Ammon's horn (tissue), 1 donor: ENCODE measurements at regions not wholly inside any gene's neighbourhood (a gene's known extent, or its start where the extent isn't known, plus 50 kb on each side); places are given as distances from the start of the nearest gene placed in this dataset.

Experiments
- DNase-seq: peaks from one replicate; pipeline ENCODE4 v3.0.0-alpha.2; 2016; ENCODE audit warnings: low spot score

DNA sequence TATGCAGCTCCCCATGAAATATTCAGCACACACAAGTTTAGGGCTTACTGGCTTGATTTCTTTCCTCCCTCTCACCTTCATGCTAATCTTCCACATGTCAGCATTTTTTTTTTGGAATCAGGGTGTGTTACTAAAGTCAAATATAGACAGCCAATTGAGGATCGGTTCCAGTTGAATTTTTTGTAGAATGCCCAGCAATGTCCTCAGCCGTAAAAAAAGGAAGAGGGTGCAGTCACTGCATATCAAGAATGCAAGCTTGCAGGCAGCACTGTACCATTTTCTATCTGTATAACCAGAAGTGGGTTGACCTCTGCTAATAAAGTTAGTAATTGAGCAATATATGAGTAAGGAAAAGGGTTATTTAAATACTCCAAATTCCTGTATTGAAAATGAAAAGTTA, 51.4 kb upstream of the CHMP2B start:
- DNase-seq = no peak

DNA sequence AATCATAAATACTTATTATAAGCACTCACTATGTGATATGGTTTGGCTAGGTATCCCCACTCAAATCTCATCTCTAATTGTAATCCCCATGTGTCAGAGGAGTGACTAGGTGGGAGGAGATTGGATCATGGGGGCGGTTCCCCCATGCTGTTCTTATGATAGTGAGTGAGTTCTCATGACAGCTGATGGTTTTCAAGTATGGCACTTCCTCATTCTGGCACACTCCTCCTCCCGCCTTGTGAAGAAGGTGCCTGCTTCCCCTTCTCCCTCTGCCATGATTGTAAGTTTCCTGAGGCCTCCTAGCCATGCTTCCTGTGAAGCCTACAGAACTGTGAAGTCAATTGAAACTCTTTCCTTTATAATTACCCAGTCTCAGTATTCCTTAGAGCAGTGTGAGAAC, 53.3 kb upstream of the CHMP2B start:
- no peak for DNase-seq

DNA sequence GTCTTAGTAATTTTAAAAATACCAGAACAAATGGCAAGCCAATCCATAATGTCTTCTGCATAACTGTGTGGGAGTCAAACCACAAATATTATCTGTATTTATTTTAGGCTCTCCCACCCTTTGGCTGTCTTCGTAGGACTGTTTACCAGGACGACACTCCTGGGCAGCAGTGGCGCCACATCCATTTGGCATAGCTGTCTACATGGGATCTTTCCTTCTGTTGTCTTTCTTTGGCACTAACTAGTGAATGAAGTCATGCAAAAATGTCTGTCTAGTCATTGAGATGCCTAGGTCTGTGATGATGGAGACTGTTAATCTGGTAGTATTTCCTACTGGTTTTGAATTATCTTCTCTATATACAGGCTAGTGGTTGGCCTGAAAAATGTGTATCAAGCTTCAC, 54.0 kb upstream of the CHMP2B start:
- no peak for DNase-seq

DNA sequence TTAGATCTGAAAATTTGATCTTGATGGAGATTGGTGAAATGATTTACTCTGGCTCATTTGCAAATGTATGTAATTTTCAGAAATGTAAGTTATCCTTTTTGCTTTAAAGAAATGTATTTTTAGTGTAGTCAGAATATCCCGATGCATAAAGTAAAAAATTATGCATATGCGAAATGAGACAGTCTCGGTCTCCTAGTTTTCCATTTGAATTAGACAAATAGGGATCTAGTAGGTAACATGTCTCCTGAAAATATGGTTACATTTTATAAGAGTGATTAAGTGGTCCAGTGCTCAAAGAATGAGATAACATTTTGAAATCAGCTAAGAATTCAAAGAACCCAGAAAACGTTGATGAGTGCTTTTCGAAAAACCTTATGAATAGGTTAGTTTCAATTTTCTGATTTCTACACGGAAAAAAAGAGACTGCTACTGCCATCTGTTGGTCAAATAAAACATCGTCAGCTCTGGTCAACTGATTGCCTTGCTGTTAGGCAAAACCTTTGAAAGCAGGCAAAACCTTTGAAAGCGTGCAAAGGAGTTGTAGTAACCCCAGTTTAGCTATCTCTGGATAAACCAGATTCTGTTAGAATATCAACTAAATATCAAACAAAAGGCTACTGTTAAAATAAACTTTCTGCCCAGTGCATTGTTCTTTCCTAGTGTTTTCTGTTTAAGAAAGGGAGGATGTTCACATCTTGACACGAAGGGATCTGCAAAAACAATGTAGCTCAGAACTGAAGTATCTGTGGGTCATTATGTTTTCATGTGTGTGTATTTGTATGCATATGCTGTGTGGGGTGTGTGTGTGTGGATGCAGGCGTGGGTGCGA, 59.3 kb upstream of the CHMP2B start:
- DNase-seq = peak; percentile 65

DNA sequence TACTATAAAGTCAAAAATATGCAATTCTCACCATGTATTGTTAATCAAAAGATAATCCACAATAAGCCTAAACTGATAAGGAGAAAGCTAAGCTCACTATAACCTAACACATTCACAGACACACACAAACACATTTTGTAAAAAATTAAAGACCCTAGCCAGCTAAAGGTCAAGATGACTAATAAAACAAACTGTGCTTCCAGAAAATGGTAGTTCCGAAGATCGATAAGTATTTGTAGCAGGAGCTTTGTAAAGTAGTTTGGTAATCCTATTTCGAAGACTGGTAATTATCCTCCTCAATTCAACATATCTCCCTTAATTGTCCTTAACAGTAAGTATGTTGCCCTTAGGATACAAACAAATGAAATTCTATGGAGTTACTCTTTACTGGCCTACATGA, 62.9 kb upstream of the CHMP2B start:
- no peak for DNase-seq

DNA sequence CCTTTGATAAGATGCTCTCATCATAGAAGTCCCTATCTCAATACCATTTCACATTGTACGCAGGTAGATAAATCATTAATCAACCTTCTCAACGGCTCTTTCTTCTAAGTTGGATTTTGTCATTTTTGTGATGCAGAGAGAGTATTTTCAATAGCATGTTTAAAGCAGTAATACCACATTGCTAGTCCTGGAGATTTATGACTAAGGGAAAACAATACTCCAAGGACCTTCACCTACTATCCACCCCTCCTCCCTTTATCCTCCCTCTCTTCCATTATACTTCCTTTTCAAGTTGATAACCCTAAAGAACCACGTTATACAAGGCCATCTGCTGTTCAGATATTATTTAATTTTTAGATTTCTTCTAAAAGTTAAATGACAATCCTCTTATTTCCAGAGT, 65.3 kb upstream of the CHMP2B start:
- DNase-seq = no peak

DNA sequence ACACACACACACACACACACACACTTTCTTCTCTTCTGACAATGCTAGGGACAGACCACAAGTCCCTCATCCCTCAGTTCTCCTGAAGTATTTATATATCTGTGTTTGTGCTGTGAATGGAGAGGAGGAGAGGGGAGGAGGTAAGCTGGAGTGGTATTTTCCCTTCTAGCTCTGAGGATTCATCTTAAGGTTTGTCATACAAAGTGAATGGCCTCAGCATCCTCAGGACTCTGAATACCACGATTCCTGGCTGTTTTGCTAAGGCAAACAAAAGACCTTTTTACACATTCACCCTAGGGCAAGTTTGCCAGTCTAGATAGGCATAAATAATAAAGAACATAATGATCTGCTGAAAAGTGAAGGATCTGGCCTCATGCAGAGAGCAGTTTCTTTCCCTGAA, 65.7 kb upstream of the CHMP2B start:
- DNase-seq = no peak

DNA sequence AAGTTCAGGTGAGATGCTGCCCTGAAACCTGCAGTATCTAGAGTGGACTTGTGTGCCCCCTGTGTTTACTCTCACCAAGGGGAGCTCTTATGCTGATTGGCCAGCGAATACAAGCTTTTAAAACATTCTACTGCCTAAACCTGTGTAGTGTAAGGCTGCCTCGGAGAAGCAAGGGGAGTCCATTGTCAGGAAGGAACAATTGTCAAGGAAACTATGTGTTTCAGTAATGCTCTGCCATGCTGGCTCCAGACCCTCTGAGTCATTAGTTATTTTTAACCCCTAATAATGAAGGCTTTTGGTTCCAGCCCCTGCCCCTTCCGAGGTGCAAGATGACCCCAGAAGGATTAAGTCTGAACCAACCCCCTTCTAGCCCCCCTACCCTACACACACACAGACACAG, 66.1 kb upstream of the CHMP2B start:
- DNase-seq = no peak

DNA sequence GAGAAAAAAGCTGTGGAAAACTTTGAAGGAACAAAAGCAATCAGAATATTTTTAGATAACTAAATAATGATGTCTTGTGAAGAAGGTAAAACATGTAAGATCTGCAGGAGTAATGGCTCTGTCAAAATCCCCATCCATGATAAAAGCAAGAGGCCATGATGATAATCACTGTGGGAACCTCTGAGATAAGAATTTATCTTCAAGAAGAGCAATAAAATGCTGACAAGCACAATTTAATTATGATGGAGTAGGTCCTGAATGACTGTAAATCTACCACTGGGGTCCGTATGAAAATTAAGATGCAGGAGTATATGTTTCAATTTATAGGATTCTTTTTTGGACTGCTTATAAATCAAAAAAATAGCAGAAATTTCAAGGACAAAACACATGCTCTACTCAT, 68.3 kb upstream of the CHMP2B start:
- no peak for DNase-seq

DNA sequence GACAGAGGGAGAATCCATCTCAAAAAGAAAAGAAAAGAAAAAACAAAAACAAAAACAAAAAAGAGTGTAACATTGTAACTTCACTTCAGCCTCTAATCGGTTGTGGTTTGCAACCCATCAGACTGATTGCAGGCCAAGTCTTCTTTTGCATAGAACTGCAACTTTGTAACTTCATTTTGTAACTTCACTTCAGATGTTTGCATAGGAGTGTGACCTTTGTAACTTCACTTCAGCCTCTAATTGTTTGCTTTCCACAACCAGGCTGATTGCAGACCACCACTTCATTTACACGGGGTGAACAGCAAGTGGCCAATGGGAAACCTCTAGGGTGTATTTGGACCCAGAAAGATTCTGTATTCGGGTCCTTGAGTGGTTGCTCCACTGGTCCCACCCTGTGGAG, 79.1 kb upstream of the CHMP2B start:
- DNase-seq = no peak

DNA sequence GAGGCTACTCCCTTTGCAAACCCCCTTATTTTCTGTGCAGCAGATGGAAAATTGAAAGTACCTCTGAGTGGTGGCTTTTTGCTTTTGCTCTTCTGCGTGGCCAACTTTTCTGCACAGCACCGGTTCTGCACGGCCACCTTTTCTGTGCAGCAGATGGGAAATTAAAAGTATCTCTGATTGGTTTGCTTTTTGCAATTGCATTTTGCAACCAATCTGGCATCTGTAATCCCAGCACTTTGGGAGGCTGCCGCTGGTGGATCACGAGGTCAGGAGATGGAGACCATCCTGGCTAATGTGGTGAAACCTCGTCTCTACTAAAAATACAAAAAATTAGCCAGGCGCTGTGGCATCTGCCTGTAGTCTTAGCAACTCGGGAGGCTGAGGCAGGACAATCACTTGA, 79.5 kb upstream of the CHMP2B start:
- DNase-seq = no peak

DNA sequence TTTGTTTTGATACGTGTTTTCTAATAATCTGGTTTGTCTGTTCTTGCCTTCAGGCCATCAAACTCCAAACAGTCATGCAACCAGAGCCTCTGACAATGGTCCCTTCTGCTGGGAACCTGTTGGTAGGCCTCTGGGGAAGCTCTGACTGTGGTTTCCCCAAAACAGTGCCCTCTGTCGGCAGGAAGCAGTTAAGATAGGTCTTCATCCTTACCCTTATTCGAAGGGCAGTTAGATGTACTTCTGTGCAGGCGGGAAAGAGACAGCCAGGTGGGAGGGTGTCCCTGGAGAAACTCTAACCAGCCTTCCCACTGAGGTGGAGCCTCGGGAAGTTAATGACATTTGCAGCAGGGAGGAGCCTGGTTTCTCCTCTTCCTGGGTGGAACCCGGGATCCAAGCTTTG, 81.6 kb upstream of the CHMP2B start:
- peak; percentile 30 for DNase-seq

DNA sequence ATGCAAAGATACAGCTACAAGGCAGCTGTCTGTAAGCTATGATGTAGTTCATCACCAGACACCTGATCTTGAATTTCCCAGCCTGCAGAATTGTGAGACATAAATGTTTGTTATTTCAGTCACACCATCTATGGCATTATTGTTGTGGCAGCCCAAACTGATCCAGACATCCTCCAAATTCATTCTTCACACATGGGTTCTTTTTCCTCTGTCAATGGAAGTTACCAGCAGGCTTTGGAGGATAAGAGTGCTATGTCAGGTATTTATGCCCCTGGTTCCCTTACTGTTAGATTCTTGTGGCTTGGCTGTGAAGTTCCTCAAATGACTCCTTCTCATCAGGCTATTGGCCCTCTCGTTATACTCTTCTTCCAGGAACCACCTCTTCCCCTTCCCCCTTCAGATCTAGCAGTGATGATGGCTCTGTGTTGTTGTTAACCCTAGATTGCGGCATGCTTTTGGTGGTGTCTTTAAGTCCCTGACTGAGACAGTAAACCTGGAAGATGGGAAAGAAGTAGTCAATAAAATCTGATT, 91.0 kb upstream of the CHMP2B start:
- no peak for DNase-seq

DNA sequence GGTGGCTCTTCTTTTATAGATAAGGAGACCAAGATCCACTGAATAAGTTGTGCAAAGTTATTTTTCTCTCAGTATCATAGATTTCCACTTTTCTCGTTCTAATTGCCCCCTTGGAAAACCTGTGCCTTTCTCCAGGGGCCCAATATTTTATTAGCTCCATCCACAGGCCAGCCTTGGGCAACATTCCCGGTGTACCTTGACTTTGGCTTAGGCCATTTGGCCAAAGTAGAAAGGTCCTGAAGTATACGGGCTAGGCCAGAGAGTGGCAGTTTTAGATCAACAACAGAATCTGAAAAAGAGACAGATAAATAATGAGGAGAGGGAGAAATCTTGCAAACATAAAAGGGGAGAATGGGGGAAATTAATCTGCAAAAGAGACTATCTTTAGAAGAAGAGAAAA, 91.7 kb upstream of the CHMP2B start:
- DNase-seq = no peak

DNA sequence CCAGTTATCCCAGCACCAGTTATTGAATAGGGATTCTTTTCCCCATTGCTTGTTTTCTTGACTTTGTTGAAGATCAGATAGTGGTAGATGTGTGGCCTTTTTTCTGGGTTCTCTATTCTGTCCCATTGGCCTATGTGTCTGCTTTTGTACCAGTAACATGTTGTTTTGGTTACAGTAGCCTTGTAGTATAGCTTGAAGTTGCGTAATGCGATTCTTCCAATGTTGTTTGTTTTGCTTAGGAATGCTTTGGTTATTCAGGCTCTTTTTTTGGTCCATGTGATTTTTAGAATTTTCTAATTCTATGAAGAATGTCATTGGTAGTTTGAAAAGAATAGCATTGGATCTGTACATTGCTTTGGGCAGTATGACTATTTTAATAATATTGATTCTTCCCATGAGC, 94.3 kb upstream of the CHMP2B start:
- DNase-seq = no peak

DNA sequence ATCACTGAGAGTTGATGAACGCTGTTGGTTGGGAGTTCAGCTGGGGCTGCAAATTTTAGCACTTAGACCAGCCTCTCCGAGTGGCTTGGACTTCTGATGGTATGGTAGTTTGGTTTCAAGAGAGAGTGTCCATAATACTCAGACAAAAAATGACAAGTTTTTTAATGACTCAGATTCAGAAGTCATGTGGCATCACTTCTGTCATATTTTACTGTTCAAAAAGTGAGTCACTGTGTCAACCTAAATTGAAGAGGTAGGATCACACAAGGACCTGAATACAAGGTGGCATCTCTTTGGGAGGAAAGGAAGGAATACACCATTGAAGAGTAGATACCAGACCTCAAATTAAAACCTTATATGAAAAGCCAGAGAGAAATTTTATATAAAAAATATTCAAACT, 99.1 kb upstream of the CHMP2B start:
- DNase-seq = no peak

DNA sequence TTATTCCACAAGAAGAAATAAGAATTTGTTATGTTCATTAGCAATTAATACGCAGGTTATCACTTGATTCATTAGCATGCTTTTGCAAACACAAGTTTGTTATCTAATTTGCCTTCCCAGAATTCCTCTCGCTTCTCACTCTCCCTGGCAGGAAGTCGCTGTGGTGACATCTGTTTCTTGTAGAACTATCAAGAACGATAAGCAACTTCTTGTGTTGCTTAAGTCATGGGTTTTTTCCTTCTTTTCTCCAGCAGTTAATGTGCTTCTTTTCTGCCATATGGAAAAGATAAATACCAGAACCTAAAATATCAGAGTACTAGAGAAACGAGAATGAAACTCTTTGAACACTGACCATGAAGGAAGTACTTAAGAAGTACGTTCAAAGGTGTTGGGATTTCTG, 99.8 kb upstream of the CHMP2B start:
- DNase-seq = no peak

DNA sequence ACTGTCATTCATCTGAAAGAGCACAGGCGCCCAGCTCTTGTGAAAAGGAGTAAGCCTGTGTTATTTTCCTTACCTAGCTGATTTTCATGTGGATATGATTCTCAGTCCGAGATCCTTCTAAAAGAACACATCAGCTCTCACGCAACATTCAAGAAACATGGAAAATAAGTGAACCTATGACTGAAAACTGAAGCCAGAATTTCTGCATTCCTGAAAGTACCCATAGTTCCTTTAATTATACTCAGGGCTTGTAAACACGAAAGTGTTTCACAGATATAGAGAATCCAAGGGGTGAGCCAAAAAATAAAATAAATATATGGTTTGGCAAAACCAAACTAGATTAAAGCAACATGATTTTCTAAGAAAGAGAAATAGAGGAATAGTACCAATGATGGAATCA, 100.8 kb upstream of the CHMP2B start:
- no peak for DNase-seq

DNA sequence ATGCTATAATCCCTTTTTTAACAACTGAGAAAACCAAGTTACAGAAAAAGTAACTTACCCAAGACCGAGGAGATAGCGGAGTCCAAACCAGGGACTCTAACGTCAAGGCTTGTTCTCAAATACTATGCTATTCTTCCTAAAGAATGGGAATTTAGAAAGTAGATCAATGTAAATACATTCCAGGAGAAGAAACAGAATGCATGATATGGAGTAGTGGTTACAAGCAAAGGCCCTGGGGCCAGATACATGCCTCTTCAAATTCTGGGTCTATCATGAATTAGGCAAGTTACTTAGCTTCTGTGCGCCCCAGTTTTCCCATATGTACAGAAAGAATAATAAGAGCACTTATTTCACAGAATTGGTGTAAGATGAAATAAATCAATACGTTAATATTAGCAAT, 102.0 kb upstream of the CHMP2B start:
- no peak for DNase-seq

DNA sequence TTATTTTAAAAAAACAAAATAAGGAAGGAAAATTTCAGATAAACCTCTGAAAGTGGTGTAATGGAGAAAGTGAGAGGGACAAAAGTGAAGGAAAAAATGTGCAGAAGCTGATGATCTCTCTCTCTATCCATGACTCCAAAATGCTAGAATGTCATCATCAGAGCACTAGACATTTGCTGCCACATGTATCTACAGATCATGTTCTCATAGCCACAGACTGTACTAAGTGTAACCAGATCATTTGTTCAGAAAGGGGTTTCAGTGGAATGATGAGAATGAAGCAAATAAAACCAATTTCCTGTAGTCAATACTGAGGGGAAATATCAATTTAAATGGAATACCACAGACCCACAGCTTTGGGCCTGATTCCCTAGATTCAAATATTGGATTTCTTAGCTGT, 104.3 kb upstream of the CHMP2B start:
- DNase-seq = no peak

DNA sequence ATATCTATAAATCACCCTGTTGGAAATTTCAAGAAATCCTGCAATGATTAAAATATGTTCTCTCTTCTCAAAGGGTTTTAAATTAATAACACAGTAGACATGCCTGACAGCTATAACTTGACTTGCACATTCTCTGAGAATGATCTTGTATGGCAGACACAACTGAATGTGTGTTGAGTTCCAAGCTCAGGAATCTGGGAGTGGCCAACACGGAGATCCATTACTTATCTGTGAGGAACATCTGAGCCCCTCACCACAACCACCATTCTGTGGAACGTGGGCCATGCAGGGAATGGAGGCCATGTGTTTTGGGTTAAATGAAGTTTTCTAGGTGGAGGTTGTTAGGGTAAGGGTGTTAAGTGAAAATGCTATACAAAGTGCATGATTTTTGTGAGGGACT, 105.3 kb upstream of the CHMP2B start:
- DNase-seq = no peak

DNA sequence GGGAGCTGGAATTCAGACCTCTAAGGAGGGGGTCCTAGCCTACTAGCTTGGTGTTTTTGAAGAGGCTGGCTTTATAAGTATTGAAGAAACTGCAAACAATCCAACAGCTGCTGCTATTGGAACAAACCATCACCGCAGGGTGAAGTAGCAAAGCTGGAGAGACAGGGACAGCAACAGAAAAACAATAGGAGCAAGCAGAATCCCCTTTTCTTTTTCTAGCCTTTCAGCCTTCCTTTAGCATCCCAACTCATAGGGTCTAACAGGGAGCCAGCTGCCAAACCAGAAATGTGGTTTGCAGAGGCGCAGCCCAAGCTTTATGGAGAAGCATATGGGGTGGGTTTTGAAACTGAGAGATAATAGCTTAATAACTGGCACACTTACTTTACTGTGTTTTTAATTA, 106.2 kb upstream of the CHMP2B start:
- peak; percentile 43 for DNase-seq

DNA sequence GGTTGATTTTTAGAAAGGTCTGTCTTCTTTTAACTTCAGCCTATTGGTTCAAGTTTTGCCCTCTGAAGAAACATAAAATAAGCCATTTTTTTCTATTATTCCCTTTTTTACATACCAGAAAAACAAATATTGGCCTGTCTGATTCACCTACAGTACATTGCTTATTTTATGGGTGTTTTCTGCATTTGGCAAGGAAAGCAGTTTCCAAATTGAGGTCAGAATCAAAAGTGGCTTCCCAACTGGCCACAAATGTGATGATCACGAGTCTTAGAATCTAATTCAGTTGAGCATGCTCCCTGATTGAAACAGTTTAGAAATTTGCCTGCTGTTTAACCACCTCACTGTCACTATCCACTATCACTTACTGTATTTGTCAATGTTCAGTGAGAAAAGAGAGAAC, 106.9 kb upstream of the CHMP2B start:
- no peak for DNase-seq

DNA sequence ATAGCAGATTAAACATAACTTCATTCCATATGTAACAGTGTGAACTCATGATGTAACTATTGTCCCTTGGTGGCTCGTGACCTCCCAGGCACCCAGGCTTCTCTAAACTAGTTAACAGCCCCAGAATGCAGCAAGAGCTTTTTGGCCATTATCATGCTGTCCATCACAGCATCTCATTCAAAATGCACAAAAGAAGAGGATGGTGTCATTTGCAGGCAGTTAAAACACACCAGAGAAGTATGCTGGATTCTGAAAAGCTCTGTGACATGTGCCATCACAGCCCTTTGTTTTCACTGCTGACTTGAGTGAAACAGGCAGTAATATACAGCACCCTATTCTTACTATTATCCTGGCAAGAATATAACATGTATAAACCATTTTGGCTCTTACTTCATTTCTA, 117.6 kb upstream of the CHMP2B start:
- DNase-seq = no peak
